ENCODE measurements at regions not wholly inside any gene's neighbourhood (a gene's known extent, or its start where the extent isn't known, plus 50 kb on each side); places are given as distances from the start of the nearest gene placed in this dataset.

GRCh38 chr20:11772226-11772730, 145.4 kb upstream of the BTBD3 start:
- no peak for TF ChIP-seq POLR2A (IDR thresholded peaks at IDR 0.05; ENCODE audit: low read length)
- TF ChIP-seq GATA1 (IDR thresholded peaks at IDR 0.05; ENCODE audit: low read depth, low read length) = no peak
